ENCODE measurements at regions not wholly inside any gene's neighbourhood (a gene's known extent, or its start where the extent isn't known, plus 50 kb on each side); places are given as distances from the start of the nearest gene placed in this dataset.

- ATAC-seq, result no peak
- H3K4me3 Mint-ChIP-seq, result peak overlapping the region; percentile 71
Observed at GRCh38 chr13:111535523-111535811, 215.0 kb downstream of the TEX29 start.

More at GRCh38 chr13:111535523-111535811, 215.0 kb downstream of the TEX29 start:
- Histone ChIP-seq H3K36me3 (ENCODE audit: insufficient read depth) (no peaks in the 10 kb centered on the region), H3F3A (replicated peaks; ENCODE audit: low read depth) (no peaks in the 10 kb centered on the region), H4K20me1 (replicated peaks; ENCODE audit: insufficient read depth) (no peaks in the 10 kb centered on the region), H3K27ac (ENCODE audit: low read depth) (no peak overlapping the region), H3K27me3 (ENCODE audit: insufficient read depth) (peaks cover 46% of the 10 kb centered on the region), H3K9me2 (ENCODE audit: insufficient read depth) (no peaks in the 10 kb centered on the region), H3K4me2 (peak overlapping the region; percentile 75), H3K79me2 (replicated peaks; ENCODE audit: insufficient read depth) (no peaks in the 10 kb centered on the region), H2AFZ (peak overlapping the region; percentile 53), H3K4me3 (peak overlapping the region; percentile 53), H3K4me1 (ENCODE audit: insufficient read depth) (peaks cover 65% of the 10 kb centered on the region)
- Mint-ChIP-seq H3K9me3 (no peaks in the 10 kb centered on the region; the same call in 2 of the 3 replicates), H3K36me3 (ENCODE audit: low read depth) (no peaks in the 10 kb centered on the region), H3K27ac (no peak overlapping the region), H3K27me3 (ENCODE audit: insufficient read depth, low read depth, poor library complexity) (peaks cover 70% of the 10 kb centered on the region), H3K4me1 (peaks cover 81% of the 10 kb centered on the region)
- no peak for DNase-seq (ENCODE audit: low spot score)
- no peak for TF ChIP-seq ZNF114 (CRISPR knock-in tag; IDR thresholded peaks at IDR 0.05)
- no peak for TF ChIP-seq CREB1 (CRISPR knock-in tag; IDR thresholded peaks at IDR 0.05; ENCODE audit: low read depth)
- TF ChIP-seq REST (IDR thresholded peaks at IDR 0.05; ENCODE audit: unreplicated experiment), result no peak
- no peak for TF ChIP-seq NANOG (IDR thresholded peaks at IDR 0.05; ENCODE audit: borderline replicate concordance)
- no peak for TF ChIP-seq EZH2phosphoT487 (IDR thresholded peaks at IDR 0.05; ENCODE audit: unreplicated experiment)
- no peak for TF ChIP-seq ZNF331 (CRISPR knock-in tag; IDR thresholded peaks at IDR 0.05; ENCODE audit: low read depth)
- TF ChIP-seq STAT1 (IDR thresholded peaks at IDR 0.05; ENCODE audit: unreplicated experiment), result no peak
- no peak for TF ChIP-seq JUNB (IDR thresholded peaks at IDR 0.05; ENCODE audit: unreplicated experiment)
- no peak for TF ChIP-seq CTCF (conservative IDR thresholded peaks at IDR 0.05; ENCODE audit: low read depth in 2 of 2)

All from GM23338 (cell line).